Activated CD8-positive, alpha-beta memory T cell treated with anti-CD3 and anti-CD28 coated beads, Interleukin-2, amount 50 U/mL, for 4 hours (primary cell): ENCODE measurements at regions not wholly inside any gene's neighbourhood (a gene's known extent, or its start where the extent isn't known, plus 50 kb on each side); places are given as distances from the start of the nearest gene placed in this dataset.

Experiments used
- DNase-seq: peaks from one replicate; pipeline ENCODE4 v3.0.0-alpha.2; 2020

GRCh38 chr9:108322326-108323098, 533.3 kb downstream of the ACTL7B start:
- no peak for DNase-seq

- DNase-seq = no peak
Observed at GRCh38 chr9:108316630-108317029, 539.2 kb downstream of the ACTL7B start.

- no peak for DNase-seq
Observed at GRCh38 chr9:108316066-108316465, 539.7 kb downstream of the ACTL7B start.

GRCh38 chr9:108311745-108312144, 544.0 kb downstream of the ACTL7B start:
- no peak for DNase-seq

GRCh38 chr9:108310202-108310601, 545.6 kb downstream of the ACTL7B start:
- no peak for DNase-seq

- no peak for DNase-seq
Observed at GRCh38 chr9:108300306-108301287, 555.2 kb downstream of the ACTL7B start.

- no peak for DNase-seq
Observed at GRCh38 chr9:108297073-108297472, 558.7 kb downstream of the ACTL7B start.

GRCh38 chr9:108296056-108296455, 559.7 kb downstream of the ACTL7B start:
- DNase-seq = no peak

- DNase-seq = no peak
Observed at GRCh38 chr9:108291586-108291932, 564.2 kb downstream of the ACTL7B start.

- no peak for DNase-seq
Observed at GRCh38 chr9:108290839-108291585, 564.8 kb downstream of the ACTL7B start.

- no peak for DNase-seq
Observed at GRCh38 chr9:108286638-108287206, 569.1 kb downstream of the ACTL7B start.

GRCh38 chr9:108283696-108284095, 572.1 kb downstream of the ACTL7B start:
- no peak for DNase-seq

GRCh38 chr9:108282872-108283271, 572.9 kb downstream of the ACTL7B start:
- no peak for DNase-seq

- DNase-seq = no peak
Observed at GRCh38 chr9:108281696-108282095, 574.1 kb downstream of the ACTL7B start.

- DNase-seq = no peak
Observed at GRCh38 chr9:108278341-108278740, 577.4 kb downstream of the ACTL7B start.

GRCh38 chr9:108277216-108277615, 578.6 kb downstream of the ACTL7B start:
- DNase-seq = no peak

- DNase-seq = no peak
Observed at GRCh38 chr9:108275906-108276305, 579.9 kb downstream of the ACTL7B start.

- DNase-seq = no peak
Observed at GRCh38 chr9:108274971-108275370, 580.8 kb downstream of the ACTL7B start.

GRCh38 chr9:108273988-108274387, 581.8 kb downstream of the ACTL7B start:
- no peak for DNase-seq

- no peak for DNase-seq
Observed at GRCh38 chr9:108272349-108272899, 583.4 kb downstream of the ACTL7B start.

GRCh38 chr9:108271646-108272348, 584.0 kb downstream of the ACTL7B start:
- DNase-seq = no peak

- no peak for DNase-seq
Observed at GRCh38 chr9:108271236-108271635, 584.5 kb downstream of the ACTL7B start.
